Osteoblast (primary cell): ENCODE measurements at regions not wholly inside any gene's neighbourhood (a gene's known extent, or its start where the extent isn't known, plus 50 kb on each side); places are given as distances from the start of the nearest gene placed in this dataset.
A peak's percentile ranks its signal among the peaks of the same experiment; 100 is the strongest.

Source experiments
- DNase-seq: peaks from one replicate; pipeline ENCODE4 v3.0.0; 2011; ENCODE audit warnings: low spot score, mixed read lengths; ENCODE audit not compliant: insufficient read length; ENCODE audit errors: missing footprints
- H2AFZ ChIP-seq: 2 replicates; pipeline ENCODE4 v1.6.0; 2011; ENCODE audit warnings: mild to moderate bottlenecking, low read length
- H3K27ac ChIP-seq: 2 replicates; pipeline ENCODE4 v1.5.1; 2011; ENCODE audit warnings: mild to moderate bottlenecking, low read depth, low read length, moderate library complexity
- H3K27me3 ChIP-seq: 2 replicates; pipeline ENCODE4 v1.6.0; 2012; ENCODE audit warnings: mild to moderate bottlenecking, control low read depth, inconsistent platforms, low read length, moderate library complexity; ENCODE audit not compliant: insufficient read depth
- H3K36me3 ChIP-seq: 2 replicates; pipeline ENCODE4 v1.5.1; 2011; ENCODE audit warnings: mild to moderate bottlenecking, low read length, control low read depth, moderate library complexity; ENCODE audit not compliant: insufficient read depth
- H3K4me1 ChIP-seq: 2 replicates; pipeline ENCODE4 v1.5.1; 2011; ENCODE audit warnings: mild to moderate bottlenecking, low read length, control low read depth, moderate library complexity; ENCODE audit not compliant: insufficient read depth
- H3K4me2 ChIP-seq: 2 replicates; pipeline ENCODE4 v1.6.0; 2011; ENCODE audit warnings: mild to moderate bottlenecking, low read length; ENCODE audit not compliant: insufficient read depth
- H3K4me3 ChIP-seq: fragments of 200-600 bp; sonication (generic); 3 replicates; pipeline ENCODE4 v1.5.1; 2012; ENCODE audit warnings: mild to moderate bottlenecking, low read length, inconsistent platforms; ENCODE audit not compliant: insufficient read depth
- H3K79me2 ChIP-seq: 2 replicates; pipeline ENCODE4 v1.6.0; 2012; ENCODE audit warnings: mild to moderate bottlenecking, low read length, control low read depth, inconsistent platforms; ENCODE audit not compliant: insufficient read depth
- H3K9me3 ChIP-seq: 2 replicates; pipeline ENCODE4 v1.5.1; 2011; ENCODE audit warnings: low read depth, low read length, control low read depth
- H4K20me1 ChIP-seq: 2 replicates; pipeline ENCODE4 v1.6.0; 2012; ENCODE audit warnings: mild to moderate bottlenecking, low read length, control low read depth; ENCODE audit not compliant: insufficient read depth
- TF ChIP-seq, protein P1 (sequence below): IDR thresholded peaks from 2 replicates; pipeline ENCODE4 v1.5.1; 2011; ENCODE audit warnings: mild to moderate bottlenecking, low read depth, low read length, moderate library complexity; ENCODE audit errors: extremely low read depth

DNA sequence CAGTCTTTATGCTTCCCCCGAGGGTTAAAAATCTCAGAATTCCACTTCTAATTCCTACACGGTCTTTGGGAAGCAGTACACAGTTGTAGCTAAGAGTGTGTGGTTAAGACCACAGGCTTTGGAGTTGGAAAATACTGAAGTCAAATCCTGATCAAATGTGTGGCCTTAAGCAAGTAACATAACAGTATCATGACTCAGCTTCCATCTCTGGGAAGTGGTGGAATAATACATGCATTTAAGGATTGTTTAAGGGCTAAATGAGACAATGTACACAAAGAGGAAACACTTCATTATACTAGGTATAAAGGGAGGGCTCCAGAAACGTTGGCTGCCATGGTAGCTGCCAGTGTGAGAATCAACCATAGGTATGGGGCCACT, 71.5 kb downstream of the FAT3 start:
- Histone ChIP-seq H4K20me1 (no peaks in the 10 kb centered on the region), H2AFZ (no peak overlapping the region), H3K79me2 (no peaks in the 10 kb centered on the region), H3K27ac (no peak overlapping the region), H3K36me3 (no peaks in the 10 kb centered on the region), H3K27me3 (no peaks in the 10 kb centered on the region), H3K4me3 (no peak overlapping the region), H3K4me1 (peaks cover 20% of the 10 kb centered on the region), H3K9me3 (no peaks in the 10 kb centered on the region), H3K4me2 (peak overlapping the region; percentile 56)
- TF ChIP-seq, protein P1, sequence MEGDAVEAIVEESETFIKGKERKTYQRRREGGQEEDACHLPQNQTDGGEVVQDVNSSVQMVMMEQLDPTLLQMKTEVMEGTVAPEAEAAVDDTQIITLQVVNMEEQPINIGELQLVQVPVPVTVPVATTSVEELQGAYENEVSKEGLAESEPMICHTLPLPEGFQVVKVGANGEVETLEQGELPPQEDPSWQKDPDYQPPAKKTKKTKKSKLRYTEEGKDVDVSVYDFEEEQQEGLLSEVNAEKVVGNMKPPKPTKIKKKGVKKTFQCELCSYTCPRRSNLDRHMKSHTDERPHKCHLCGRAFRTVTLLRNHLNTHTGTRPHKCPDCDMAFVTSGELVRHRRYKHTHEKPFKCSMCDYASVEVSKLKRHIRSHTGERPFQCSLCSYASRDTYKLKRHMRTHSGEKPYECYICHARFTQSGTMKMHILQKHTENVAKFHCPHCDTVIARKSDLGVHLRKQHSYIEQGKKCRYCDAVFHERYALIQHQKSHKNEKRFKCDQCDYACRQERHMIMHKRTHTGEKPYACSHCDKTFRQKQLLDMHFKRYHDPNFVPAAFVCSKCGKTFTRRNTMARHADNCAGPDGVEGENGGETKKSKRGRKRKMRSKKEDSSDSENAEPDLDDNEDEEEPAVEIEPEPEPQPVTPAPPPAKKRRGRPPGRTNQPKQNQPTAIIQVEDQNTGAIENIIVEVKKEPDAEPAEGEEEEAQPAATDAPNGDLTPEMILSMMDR: no peak
- DNase-seq: no peak

GRCh38 chr11:92297567-92298553, 73.2 kb downstream of the FAT3 start:
- Histone ChIP-seq H3K27ac (no peak overlapping the region), H3K4me3 (no peak overlapping the region), H3K9me3 (no peaks in the 10 kb centered on the region), H3K4me2 (no peak overlapping the region), H2AFZ (no peak overlapping the region), H3K27me3 (no peaks in the 10 kb centered on the region), H3K36me3 (no peaks in the 10 kb centered on the region), H3K79me2 (no peaks in the 10 kb centered on the region), H4K20me1 (no peaks in the 10 kb centered on the region), H3K4me1 (peaks cover 20% of the 10 kb centered on the region)
- DNase-seq: no peak
- TF ChIP-seq, protein P1: no peak

DNA sequence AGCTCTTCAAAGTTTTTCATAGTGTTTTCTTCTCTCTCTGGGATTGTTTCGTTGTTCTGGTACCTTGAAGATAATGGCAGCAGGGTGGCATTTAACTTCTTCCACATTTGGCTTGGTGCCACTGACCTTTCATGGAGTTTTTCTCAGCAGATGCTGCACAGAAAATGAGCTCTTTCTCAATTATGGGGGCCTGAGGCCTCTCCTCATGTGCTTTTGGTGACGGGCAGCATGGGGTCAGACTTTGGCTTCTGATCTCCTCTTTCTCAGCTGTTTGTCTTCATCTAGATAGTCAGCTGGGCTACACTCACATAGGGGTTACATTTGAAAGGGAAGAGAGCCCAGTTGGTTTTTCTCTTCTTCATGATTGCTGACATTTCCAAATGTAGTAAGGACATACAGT, 76.3 kb downstream of the FAT3 start:
- H3K79me2 ChIP-seq: no peaks in the 10 kb centered on the region
- H2AFZ ChIP-seq: no peak overlapping the region
- no peak overlapping the region for H3K27ac ChIP-seq
- H4K20me1 ChIP-seq: no peaks in the 10 kb centered on the region
- H3K36me3 ChIP-seq: no peaks in the 10 kb centered on the region
- H3K4me1 ChIP-seq: peaks cover 9% of the 10 kb centered on the region
- H3K4me3 ChIP-seq: no peak overlapping the region
- no peak for DNase-seq
- H3K4me2 ChIP-seq: no peak overlapping the region
- TF ChIP-seq, protein P1: no peak
- H3K9me3 ChIP-seq: no peaks in the 10 kb centered on the region
- no peaks in the 10 kb centered on the region for H3K27me3 ChIP-seq

DNA sequence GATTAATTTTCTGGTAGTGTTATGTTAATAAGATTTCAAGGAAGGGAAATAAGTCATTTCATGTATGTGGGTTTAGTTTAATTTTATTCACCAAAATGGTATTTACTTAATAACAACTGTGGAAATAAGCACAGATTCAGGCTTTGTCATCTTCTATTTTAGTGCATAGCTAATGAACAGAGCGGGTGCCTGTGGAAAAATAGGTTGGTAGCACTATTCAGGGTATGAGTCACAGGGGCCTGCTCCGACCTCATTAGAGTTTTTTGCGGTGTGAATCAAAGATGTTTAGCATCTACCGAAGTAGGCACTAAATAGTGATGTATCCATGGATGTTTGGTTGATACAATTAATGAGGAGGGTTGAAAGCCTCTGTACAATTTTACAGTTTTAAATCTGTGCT, 78.2 kb downstream of the FAT3 start:
- no peak for DNase-seq
- no peak overlapping the region for H3K4me3 ChIP-seq
- H3K27ac ChIP-seq: no peak overlapping the region
- H4K20me1 ChIP-seq: no peaks in the 10 kb centered on the region
- H3K36me3 ChIP-seq: no peaks in the 10 kb centered on the region
- H3K79me2 ChIP-seq: no peaks in the 10 kb centered on the region
- no peak overlapping the region for H2AFZ ChIP-seq
- no peaks in the 10 kb centered on the region for H3K9me3 ChIP-seq
- H3K27me3 ChIP-seq: no peaks in the 10 kb centered on the region
- H3K4me2 ChIP-seq: no peak overlapping the region
- TF ChIP-seq, protein P1: no peak
- H3K4me1 ChIP-seq: peaks cover 3% of the 10 kb centered on the region
